HFF-Myc (cell line): ENCODE measurements at regions not wholly inside any gene's neighbourhood (a gene's known extent, or its start where the extent isn't known, plus 50 kb on each side); places are given as distances from the start of the nearest gene placed in this dataset.

ENCODE experiments used
- DNase-seq: peaks from one replicate; pipeline ENCODE4 v3.0.0-alpha.2; 2011; ENCODE audit warnings: low read depth; ENCODE audit errors: extremely low read depth
- H3K4me3 ChIP-seq: replicated peaks from 2 replicates; pipeline ENCODE4 v1.5.1; 2011; ENCODE audit warnings: low read depth, mild to moderate bottlenecking, control low read depth, low read length
- TF ChIP-seq, protein P1 (sequence below): IDR thresholded peaks from 2 replicates; pipeline ENCODE4 v1.5.1; 2012; ENCODE audit warnings: mild to moderate bottlenecking, low read depth, low read length, control low read depth; ENCODE audit errors: missing control alignments

DNA sequence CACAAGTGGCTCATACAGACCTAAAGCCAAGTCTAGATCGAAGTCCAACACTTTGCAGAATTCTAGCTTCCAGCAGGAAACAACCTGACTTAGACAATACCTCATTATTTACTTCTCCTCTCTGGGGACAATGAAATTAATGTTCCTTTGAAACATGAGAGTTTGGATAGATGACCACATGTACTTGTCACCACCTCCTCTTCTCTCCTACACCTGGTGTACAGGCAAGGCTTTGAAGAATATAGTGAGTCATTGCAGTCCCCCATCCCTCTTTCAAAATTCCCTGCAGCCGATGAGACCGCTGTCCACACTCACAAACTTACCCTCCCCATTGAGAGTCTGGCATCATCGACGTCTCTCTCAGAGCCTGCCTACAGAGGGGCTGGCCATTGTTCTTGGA lies 189.0 kb upstream of the HES1 start:
- DNase-seq = no peak
- TF ChIP-seq, protein P1, sequence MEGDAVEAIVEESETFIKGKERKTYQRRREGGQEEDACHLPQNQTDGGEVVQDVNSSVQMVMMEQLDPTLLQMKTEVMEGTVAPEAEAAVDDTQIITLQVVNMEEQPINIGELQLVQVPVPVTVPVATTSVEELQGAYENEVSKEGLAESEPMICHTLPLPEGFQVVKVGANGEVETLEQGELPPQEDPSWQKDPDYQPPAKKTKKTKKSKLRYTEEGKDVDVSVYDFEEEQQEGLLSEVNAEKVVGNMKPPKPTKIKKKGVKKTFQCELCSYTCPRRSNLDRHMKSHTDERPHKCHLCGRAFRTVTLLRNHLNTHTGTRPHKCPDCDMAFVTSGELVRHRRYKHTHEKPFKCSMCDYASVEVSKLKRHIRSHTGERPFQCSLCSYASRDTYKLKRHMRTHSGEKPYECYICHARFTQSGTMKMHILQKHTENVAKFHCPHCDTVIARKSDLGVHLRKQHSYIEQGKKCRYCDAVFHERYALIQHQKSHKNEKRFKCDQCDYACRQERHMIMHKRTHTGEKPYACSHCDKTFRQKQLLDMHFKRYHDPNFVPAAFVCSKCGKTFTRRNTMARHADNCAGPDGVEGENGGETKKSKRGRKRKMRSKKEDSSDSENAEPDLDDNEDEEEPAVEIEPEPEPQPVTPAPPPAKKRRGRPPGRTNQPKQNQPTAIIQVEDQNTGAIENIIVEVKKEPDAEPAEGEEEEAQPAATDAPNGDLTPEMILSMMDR = no peak
- H3K4me3 ChIP-seq = no peak overlapping the region

DNA sequence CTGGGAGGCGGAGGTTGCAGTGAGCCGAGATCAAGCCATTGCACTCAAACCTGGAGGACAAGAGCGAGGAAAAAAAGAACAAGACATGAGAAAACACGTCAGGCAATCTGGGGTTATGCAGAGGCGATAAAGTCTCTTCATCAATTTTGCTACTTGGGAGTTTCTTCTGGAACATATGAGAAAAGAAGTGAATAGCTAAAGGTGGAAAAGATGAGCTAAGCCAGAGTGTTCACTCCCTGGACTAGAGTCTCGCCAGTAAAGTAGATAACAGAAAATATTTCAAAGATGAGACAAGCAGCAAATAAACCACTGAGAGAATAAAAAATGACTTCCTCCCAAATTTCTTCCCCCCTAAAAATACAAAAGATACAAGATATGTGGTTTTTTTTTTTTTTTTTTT lies 188.4 kb upstream of the HES1 start:
- no peak overlapping the region for H3K4me3 ChIP-seq
- TF ChIP-seq, protein P1 = no peak
- DNase-seq = no peak

DNA sequence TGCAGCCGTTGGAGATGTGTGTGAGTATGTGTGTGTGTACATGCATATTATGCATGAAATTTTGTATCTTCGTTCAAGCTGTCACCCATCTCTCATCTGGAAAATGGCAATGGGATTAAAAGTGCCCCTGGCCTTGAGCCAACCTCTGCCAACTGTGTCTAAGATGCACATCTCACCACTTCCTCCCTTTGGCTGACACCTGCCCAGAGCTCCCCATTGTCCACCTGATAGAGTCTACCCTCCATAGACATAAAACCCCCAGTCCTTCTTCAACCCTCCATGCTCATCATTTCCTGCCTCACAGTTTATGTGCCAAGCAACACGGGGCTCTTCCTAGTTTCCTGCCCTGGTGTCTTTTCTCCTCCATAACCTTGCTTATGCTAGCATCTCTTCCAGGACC lies 187.5 kb upstream of the HES1 start:
- TF ChIP-seq, protein P1 = no peak
- no peak overlapping the region for H3K4me3 ChIP-seq
- DNase-seq = no peak

DNA sequence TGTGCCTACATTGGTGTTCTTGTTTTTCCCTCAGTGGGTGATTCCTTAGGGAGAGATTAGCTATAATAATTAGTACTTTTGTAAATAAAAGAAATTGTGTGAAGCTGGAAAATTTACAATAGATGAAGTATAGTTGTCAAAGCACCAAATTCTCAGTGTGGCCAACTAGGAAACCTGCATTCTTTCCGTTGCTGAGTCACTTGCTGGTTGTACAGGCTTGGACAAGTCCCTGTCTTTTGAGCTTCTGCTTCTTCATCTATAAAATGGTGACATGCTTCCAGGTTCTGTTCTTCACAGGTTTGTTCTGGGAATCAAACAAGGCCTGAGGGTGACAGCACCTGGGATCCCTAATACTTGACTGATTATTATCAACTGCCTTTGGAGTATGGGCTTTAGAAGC lies 184.1 kb upstream of the HES1 start:
- TF ChIP-seq, protein P1 = no peak
- no peak overlapping the region for H3K4me3 ChIP-seq
- no peak for DNase-seq

DNA sequence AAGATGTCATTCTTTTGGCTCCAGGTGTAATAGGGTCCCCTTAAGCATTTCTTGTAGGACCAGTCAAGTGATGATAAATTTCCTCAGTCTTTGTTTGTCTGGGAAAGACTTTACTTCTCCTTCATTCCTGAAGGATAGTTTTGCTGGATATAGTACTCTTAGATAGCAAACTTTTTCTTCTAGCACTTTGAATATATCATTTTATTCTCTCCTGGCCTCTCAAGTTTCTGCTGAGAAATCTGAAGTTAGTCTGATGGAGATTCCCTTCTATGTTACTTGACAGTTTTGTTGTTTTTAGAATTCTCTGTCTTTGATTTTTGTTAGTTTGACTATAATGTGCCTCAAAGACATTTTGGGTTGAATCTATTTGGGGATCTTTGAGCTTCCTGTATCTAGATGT lies 181.2 kb upstream of the HES1 start:
- H3K4me3 ChIP-seq = no peak overlapping the region
- DNase-seq = no peak
- TF ChIP-seq, protein P1 = no peak

DNA sequence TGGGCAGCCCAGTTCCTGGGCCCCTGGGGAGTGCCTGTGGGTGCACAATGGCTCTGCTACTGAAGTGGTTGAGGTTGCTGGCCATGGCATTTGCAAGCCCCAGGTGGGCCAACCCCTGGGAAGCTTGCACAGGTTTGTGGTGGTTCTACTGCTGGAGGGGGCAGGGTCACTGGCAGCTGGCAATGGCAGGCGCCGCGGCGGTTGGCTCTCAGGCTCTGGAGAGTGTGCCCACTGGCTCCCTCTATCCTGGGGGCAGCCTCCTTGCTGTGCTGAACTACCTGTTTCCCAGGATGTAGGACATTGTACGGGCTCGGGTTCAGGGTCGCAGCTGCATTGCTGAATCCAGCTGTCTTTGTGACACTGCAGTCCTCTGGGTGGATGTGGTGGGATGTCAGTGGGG lies 180.2 kb upstream of the HES1 start:
- DNase-seq = no peak
- TF ChIP-seq, protein P1 = no peak

DNA sequence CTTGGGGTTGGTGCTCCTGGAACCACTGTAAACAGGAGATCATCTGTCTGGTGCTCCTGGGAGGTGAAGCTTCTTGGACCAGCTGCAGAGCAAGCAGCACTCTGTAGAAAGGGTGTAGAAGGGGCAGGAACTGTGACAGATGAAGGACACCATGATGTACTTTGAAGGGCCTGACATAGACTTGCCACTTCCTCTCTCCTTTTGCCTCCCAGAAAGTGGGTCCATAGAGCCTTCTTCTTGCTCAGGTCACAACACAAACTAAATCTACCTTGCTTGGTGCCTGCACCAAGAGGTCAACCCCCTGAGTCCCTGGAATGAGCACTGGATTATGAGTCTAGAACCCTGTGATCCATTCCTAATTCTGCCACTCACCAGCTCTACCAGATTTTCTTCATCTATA lies 176.1 kb upstream of the HES1 start:
- TF ChIP-seq, protein P1 = no peak
- no peak overlapping the region for H3K4me3 ChIP-seq
- DNase-seq = no peak

More for the DNA sequence above, 180.2 kb upstream of the HES1 start:
- no peak overlapping the region for H3K4me3 ChIP-seq
